Liver (tissue), 8 donors: ENCODE measurements at regions not wholly inside any gene's neighbourhood (a gene's known extent, or its start where the extent isn't known, plus 50 kb on each side); places are given as distances from the start of the nearest gene placed in this dataset.

Source experiments
- DNase-seq: peaks from one replicate; pipeline ENCODE4 v3.0.0-alpha.2; 2017; ENCODE audit warnings: low spot score
- H3K27ac ChIP-seq, 2 donors: one replicate each; pipeline ENCODE4 v1.7.0; 2013; ENCODE audit warnings: inconsistent platforms in 2 of 2, low read length in 2 of 2, control low read depth in 1 of 2, low read depth in 1 of 2, mild to moderate bottlenecking in 1 of 2
- H3K27me3 ChIP-seq, 4 donors: one replicate each; pipeline versions ENCODE4 v1.6.1 to v1.7.0; 2013; ENCODE audit warnings: low read length in 3 of 4, inconsistent platforms in 1 of 4, mild to moderate bottlenecking in 1 of 4, moderate library complexity in 1 of 4; ENCODE audit not compliant: control insufficient read depth in 4 of 4, insufficient read depth in 4 of 4
- H3K36me3 ChIP-seq, 4 donors: one replicate each; pipeline versions ENCODE4 v1.6.1 to v1.7.0; 2013; ENCODE audit warnings: low read length in 3 of 4, mild to moderate bottlenecking in 3 of 4, low read depth in 1 of 4, moderate library complexity in 1 of 4; ENCODE audit not compliant: control insufficient read depth in 4 of 4, insufficient read depth in 3 of 4
- H3K4me1 ChIP-seq, 4 donors: one replicate each; pipeline versions ENCODE4 v1.6.1 to v1.7.0; 2013; ENCODE audit warnings: low read length in 3 of 4, mild to moderate bottlenecking in 3 of 4, moderate library complexity in 1 of 4; ENCODE audit not compliant: control insufficient read depth in 4 of 4, insufficient read depth in 4 of 4
- H3K4me3 ChIP-seq, 3 donors: one replicate each; pipeline versions ENCODE4 v1.6.1 to v1.7.0; 2013; ENCODE audit warnings: low read length in 3 of 3, control low read depth in 1 of 3, low read depth in 1 of 3, mild to moderate bottlenecking in 1 of 3
- H3K9ac ChIP-seq, 2 donors: one replicate each; pipeline ENCODE4 v1.7.0; 2013; ENCODE audit warnings: low read length in 2 of 2, mild to moderate bottlenecking in 2 of 2, moderate library complexity in 2 of 2, control low read depth in 1 of 2, low read depth in 1 of 2
- H3K9me3 ChIP-seq, 4 donors: one replicate each; pipeline versions ENCODE4 v1.6.1 to v1.7.0; 2013; ENCODE audit warnings: low read length in 3 of 4; ENCODE audit not compliant: control insufficient read depth in 4 of 4
- ATF3 ChIP-seq: IDR thresholded peaks from 2 replicates; pipeline ENCODE4 v1.6.1; 2016; ENCODE audit warnings: antibody characterized with exemption
- CTCF ChIP-seq: fragments of 150-350 bp; IDR thresholded peaks from 2 replicates; pipeline ENCODE4 v1.5.1; 2017; ENCODE audit warnings: improper control_type of control experiment, low read depth, low read length; ENCODE audit not compliant: missing input control
- EGR1 ChIP-seq, 2 donors: IDR thresholded peaks; 2 replicates each; pipeline ENCODE4 v1.6.1; 2016 to 2018; ENCODE audit warnings: antibody characterized with exemption in 2 of 2, low read depth in 2 of 2
- FOXA1 ChIP-seq: IDR thresholded peaks from 2 replicates; pipeline ENCODE4 v1.6.1; 2016; ENCODE audit warnings: antibody characterized with exemption
- FOXA2 ChIP-seq: IDR thresholded peaks from 2 replicates; pipeline ENCODE4 v1.6.1; 2016; ENCODE audit warnings: antibody characterized with exemption
- GABPA ChIP-seq, 2 donors: IDR thresholded peaks in 1 of 2; conservative IDR thresholded peaks in 1 of 2; 2 replicates each; pipeline ENCODE4 v1.6.1; 2016; ENCODE audit warnings: antibody characterized with exemption in 2 of 2, mild to moderate bottlenecking in 1 of 2, moderate library complexity in 1 of 2
- HNF4A ChIP-seq, 2 donors: conservative IDR thresholded peaks; 2 replicates each; pipeline ENCODE4 v1.6.1; 2016; ENCODE audit warnings: antibody characterized with exemption in 2 of 2, mild to moderate bottlenecking in 2 of 2
- HNF4G ChIP-seq: IDR thresholded peaks from 2 replicates; pipeline ENCODE4 v1.6.1; 2016; ENCODE audit warnings: antibody characterized with exemption
- JUND ChIP-seq, 2 donors: IDR thresholded peaks; 2 replicates each; pipeline ENCODE4 v1.6.1; 2016; ENCODE audit warnings: antibody characterized with exemption in 2 of 2
- MAX ChIP-seq: IDR thresholded peaks from 2 replicates; pipeline ENCODE4 v1.6.1; 2016; ENCODE audit warnings: antibody characterized with exemption
- NR2F2 ChIP-seq: IDR thresholded peaks from 2 replicates; pipeline ENCODE4 v1.6.1; 2016; ENCODE audit warnings: antibody characterized with exemption
- RAD21 ChIP-seq, 2 donors: IDR thresholded peaks; 2 replicates each; pipeline ENCODE4 v1.6.1; 2016; ENCODE audit warnings: antibody characterized with exemption in 2 of 2, mild to moderate bottlenecking in 2 of 2
- RXRA ChIP-seq, 2 donors: IDR thresholded peaks; 2 replicates each; pipeline ENCODE4 v1.6.1; 2017 to 2018; ENCODE audit warnings: antibody characterized with exemption in 2 of 2, mild to moderate bottlenecking in 1 of 2
- SP1 ChIP-seq: IDR thresholded peaks from 2 replicates; pipeline ENCODE4 v1.6.1; 2018; ENCODE audit warnings: antibody characterized with exemption, mild to moderate bottlenecking
- TAF1 ChIP-seq: conservative IDR thresholded peaks from 2 replicates; pipeline ENCODE4 v1.6.1; 2016; ENCODE audit warnings: antibody characterized with exemption, mild to moderate bottlenecking
- YY1 ChIP-seq: IDR thresholded peaks from 2 replicates; pipeline ENCODE4 v1.6.1; 2016; ENCODE audit warnings: antibody characterized with exemption, mild to moderate bottlenecking
- ZBTB33 ChIP-seq: IDR thresholded peaks from 2 replicates; pipeline ENCODE4 v1.6.1; 2016; ENCODE audit warnings: antibody characterized with exemption
- WGBS: extraction: QIAGEN DNeasy Blood & Tissue Kit; methylation state at CpG from one replicate; pipeline ENCODE4 v1.1.7; 2013; 5-methylcytosine and 5-hydroxymethylcytosine counted together
- TF ChIP-seq, protein P1 (sequence below): IDR thresholded peaks from 2 replicates; pipeline ENCODE4 v1.6.1; 2016; ENCODE audit warnings: antibody characterized with exemption, mild to moderate bottlenecking
- donor health status: healthy.
- donor health status: healthy.
- donor health status: healthy.
- donor health status: healthy.
- donor health status: healthy.

DNA sequence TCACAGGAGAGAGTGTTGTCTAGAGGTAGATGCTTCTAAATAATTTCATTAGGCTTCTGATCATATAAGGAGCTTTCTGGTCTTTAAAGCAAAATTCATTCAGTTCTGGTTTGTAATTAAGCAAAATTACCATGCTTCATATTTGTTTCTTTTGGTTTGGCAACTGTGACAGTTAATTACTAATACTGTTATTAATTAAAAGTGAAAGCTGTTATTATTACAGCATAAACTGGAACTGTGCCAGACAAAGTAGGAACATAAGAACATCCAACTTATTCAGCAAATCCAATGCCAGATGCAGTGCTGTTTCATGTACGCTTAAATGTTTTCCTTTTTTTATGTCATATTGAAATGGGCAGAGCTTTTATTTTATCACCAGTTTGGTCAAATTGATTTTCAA, 70.4 kb upstream of the DAB2 start (continued):
- TF ChIP-seq, protein P1, sequence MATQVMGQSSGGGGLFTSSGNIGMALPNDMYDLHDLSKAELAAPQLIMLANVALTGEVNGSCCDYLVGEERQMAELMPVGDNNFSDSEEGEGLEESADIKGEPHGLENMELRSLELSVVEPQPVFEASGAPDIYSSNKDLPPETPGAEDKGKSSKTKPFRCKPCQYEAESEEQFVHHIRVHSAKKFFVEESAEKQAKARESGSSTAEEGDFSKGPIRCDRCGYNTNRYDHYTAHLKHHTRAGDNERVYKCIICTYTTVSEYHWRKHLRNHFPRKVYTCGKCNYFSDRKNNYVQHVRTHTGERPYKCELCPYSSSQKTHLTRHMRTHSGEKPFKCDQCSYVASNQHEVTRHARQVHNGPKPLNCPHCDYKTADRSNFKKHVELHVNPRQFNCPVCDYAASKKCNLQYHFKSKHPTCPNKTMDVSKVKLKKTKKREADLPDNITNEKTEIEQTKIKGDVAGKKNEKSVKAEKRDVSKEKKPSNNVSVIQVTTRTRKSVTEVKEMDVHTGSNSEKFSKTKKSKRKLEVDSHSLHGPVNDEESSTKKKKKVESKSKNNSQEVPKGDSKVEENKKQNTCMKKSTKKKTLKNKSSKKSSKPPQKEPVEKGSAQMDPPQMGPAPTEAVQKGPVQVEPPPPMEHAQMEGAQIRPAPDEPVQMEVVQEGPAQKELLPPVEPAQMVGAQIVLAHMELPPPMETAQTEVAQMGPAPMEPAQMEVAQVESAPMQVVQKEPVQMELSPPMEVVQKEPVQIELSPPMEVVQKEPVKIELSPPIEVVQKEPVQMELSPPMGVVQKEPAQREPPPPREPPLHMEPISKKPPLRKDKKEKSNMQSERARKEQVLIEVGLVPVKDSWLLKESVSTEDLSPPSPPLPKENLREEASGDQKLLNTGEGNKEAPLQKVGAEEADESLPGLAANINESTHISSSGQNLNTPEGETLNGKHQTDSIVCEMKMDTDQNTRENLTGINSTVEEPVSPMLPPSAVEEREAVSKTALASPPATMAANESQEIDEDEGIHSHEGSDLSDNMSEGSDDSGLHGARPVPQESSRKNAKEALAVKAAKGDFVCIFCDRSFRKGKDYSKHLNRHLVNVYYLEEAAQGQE = no peak

DNA sequence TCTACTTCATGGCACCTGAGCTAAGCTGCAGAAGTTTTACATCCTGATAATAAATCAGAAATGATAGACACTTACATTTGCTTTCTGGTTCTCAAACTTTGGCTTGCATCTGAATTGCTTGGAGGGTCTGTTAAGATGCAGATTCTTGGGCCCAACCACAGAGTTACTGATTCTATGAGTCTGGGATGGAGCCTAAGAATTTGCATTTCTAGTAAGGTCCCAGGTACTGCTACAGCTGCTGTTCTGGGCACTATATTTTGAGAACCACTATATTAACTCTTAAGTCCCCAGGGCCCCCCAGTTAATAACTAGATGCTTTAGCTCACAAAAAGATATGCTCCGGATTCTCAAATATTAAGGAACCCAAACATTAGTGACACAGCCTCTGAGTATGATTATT, 69.8 kb upstream of the DAB2 start:
- no peak overlapping the region for H3K27ac ChIP-seq
- no peaks in the 10 kb centered on the region for H3K36me3 ChIP-seq
- no peak overlapping the region for H3K9ac ChIP-seq
- no peaks in the 10 kb centered on the region for H3K27me3 ChIP-seq
- WGBS = 89% methylated on average over 1 of the region's 1 CpG
- peaks cover 0 to 7% (median 0%) of the 10 kb centered on the region in 4 donors for H3K9me3 ChIP-seq
- DNase-seq = no peak
- no peaks in the 10 kb centered on the region for H3K4me1 ChIP-seq
- H3K4me3 ChIP-seq = no peak overlapping the region
- no peak for TF ChIP-seq RXRA (IDR thresholded peaks at IDR 0.05)
- no peak for TF ChIP-seq RAD21 (IDR thresholded peaks at IDR 0.05)
- no peak for TF ChIP-seq JUND (IDR thresholded peaks at IDR 0.05)
- no peak for TF ChIP-seq MAX
- TF ChIP-seq GABPA (IDR thresholded peaks at IDR 0.05 in 1 of 2, conservative IDR thresholded peaks at IDR 0.05 in 1 of 2) = no peak
- TF ChIP-seq TAF1 = no peak
- no peak for TF ChIP-seq ATF3
- TF ChIP-seq HNF4A (conservative IDR thresholded peaks at IDR 0.05) = no peak
- TF ChIP-seq SP1 = no peak
- no peak for TF ChIP-seq CTCF
- no peak for TF ChIP-seq EGR1 (IDR thresholded peaks at IDR 0.05; ENCODE audit: low read depth in 2 of 2)
- no peak for TF ChIP-seq FOXA2
- no peak for TF ChIP-seq HNF4G
- TF ChIP-seq, protein P1 = no peak
- no peak for TF ChIP-seq YY1
- TF ChIP-seq FOXA1 = no peak
- TF ChIP-seq NR2F2 = no peak
- TF ChIP-seq ZBTB33 = no peak
